22Rv1 (cell line): ENCODE measurements at regions not wholly inside any gene's neighbourhood (a gene's known extent, or its start where the extent isn't known, plus 50 kb on each side); places are given as distances from the start of the nearest gene placed in this dataset.

Source experiments
- ZFX ChIP-seq: fragments of 450-650 bp; IDR thresholded peaks from 2 replicates; pipeline ENCODE4 v1.6.1; 2017; ENCODE audit warnings: antibody characterized with exemption, borderline replicate concordance
- TF ChIP-seq, protein P1 (sequence below): fragments of 450-650 bp; IDR thresholded peaks from 2 replicates; pipeline ENCODE4 v1.5.1; 2017; ENCODE audit warnings: mild to moderate bottlenecking

DNA sequence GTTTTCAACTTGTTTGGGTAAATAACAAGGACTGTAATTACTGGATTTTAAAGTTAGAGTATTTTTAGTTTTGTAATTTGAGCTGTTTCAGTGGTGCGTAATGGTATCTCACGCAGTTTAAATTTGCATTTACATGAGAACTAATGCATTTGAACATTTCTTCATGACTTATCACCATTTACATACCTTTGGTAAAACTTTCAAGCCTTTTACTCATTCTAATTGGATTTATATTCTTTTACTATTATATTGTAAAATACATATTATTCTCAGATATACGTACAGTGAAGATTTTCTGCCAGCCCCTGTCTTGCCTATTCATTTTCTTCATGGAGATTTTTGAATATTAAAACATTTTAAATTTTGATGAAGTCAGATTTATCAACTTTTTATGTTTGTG, 703.8 kb downstream of the MECOM start:
- TF ChIP-seq, protein P1, sequence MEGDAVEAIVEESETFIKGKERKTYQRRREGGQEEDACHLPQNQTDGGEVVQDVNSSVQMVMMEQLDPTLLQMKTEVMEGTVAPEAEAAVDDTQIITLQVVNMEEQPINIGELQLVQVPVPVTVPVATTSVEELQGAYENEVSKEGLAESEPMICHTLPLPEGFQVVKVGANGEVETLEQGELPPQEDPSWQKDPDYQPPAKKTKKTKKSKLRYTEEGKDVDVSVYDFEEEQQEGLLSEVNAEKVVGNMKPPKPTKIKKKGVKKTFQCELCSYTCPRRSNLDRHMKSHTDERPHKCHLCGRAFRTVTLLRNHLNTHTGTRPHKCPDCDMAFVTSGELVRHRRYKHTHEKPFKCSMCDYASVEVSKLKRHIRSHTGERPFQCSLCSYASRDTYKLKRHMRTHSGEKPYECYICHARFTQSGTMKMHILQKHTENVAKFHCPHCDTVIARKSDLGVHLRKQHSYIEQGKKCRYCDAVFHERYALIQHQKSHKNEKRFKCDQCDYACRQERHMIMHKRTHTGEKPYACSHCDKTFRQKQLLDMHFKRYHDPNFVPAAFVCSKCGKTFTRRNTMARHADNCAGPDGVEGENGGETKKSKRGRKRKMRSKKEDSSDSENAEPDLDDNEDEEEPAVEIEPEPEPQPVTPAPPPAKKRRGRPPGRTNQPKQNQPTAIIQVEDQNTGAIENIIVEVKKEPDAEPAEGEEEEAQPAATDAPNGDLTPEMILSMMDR = no peak
- TF ChIP-seq ZFX = no peak
